ENCODE measurements at regions not wholly inside any gene's neighbourhood (a gene's known extent, or its start where the extent isn't known, plus 50 kb on each side); places are given as distances from the start of the nearest gene placed in this dataset.

DNA sequence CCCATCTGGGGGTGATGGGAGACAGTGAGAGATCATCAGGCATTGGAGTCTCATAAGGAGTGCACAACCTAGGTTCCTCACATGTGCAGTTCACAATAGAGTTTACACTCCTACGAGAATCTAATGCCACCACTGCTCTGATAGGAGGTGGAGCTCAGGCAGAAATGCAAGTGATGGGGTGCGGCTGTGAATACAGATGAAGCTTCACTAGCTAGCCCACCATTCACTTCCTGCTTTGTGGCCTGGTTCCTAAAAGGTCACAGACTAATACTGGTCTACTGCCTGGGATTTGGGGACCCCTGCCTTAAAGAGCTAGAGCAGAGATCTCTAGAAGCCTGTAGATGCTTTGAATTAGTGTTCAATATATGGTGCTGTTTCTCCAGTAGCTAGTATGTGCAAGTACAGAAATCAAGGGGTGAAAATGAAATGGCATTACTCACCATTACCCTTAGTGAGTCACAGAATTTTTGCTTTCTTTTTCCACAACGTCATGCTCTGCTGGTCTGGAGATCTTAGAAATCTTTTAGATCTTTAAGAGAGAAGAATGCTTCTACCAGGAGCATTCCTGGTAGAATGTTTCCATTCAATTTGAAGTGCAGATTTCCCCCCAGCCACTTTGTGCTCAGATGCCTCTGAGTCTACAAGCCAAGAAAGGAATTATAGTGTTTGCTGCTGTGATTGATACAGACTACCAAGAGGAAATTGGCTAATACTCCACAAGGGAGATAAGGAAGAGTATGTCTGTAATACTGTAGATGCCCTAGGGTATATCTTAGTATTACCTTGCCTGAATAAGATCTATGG is 2301.2 kb downstream of the PCDH9 start:
- no peak for DNase-seq (ENCODE audit: extremely low spot score)
- Histone ChIP-seq H3K27me3 (no peaks in the 10 kb centered on the region), H3K4me3 (no peak overlapping the region), H3K27ac (replicated peaks in 1 of 4) (no peak overlapping the region), H3K9me3 (peaks cover 0 to 3% (median 0%) of the 10 kb centered on the region in 4 donors), H3K36me3 (no peaks in the 10 kb centered on the region), H3K4me1 (no peaks in the 10 kb centered on the region)
- WGBS = 75% methylated on average over 3 of the region's 3 CpGs
- intact Hi-C loops (cut with DNase I) = no loop called here
- TF ChIP-seq CTCF (IDR thresholded peaks at IDR 0.05) (no peak), POLR2AphosphoS5 (IDR thresholded peaks at IDR 0.05) (no peak), EP300 (IDR thresholded peaks at IDR 0.05) (no peak), POLR2A (IDR thresholded peaks at IDR 0.05; ENCODE audit: low read depth) (no peak)

DNA sequence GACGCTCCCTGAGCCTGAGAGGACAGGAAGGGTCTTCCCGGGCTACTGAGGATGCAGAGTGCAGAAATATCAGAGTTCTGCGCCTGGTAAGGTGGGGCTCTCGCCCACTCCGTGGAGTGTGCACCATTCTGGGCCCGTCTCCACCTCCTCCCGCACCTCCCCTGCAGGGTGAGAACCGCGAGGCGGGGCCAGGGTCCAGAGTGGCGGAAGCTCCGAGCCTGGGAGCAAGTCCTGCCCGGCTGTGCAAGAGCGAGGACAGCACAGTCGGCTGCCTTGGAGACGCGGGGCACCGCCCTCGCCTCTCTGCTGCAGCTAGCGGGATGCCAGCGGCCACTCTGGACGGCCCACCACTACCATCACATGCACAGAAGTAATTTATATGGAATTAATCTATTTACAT is 2304.4 kb downstream of the PCDH9 start:
- Histone ChIP-seq H3K4me1 (no peaks in the 10 kb centered on the region), H3K36me3 (no peaks in the 10 kb centered on the region), H3K4me3 (no peak overlapping the region), H3K9me3 (peaks cover 0 to 3% (median 0%) of the 10 kb centered on the region in 4 donors), H3K27me3 (no peaks in the 10 kb centered on the region), H3K27ac (replicated peaks in 1 of 4) (no peak overlapping the region)
- 92% methylated on average over 16 of the region's 22 CpGs for WGBS
- DNase-seq (ENCODE audit: extremely low spot score) = no peak
- TF ChIP-seq EP300 (IDR thresholded peaks at IDR 0.05) = no peak
- TF ChIP-seq CTCF (IDR thresholded peaks at IDR 0.05) = no peak
- no peak for TF ChIP-seq POLR2A (IDR thresholded peaks at IDR 0.05; ENCODE audit: low read depth)
- no peak for TF ChIP-seq POLR2AphosphoS5 (IDR thresholded peaks at IDR 0.05)
- intact Hi-C loops (cut with DNase I) = no loop called here

DNA sequence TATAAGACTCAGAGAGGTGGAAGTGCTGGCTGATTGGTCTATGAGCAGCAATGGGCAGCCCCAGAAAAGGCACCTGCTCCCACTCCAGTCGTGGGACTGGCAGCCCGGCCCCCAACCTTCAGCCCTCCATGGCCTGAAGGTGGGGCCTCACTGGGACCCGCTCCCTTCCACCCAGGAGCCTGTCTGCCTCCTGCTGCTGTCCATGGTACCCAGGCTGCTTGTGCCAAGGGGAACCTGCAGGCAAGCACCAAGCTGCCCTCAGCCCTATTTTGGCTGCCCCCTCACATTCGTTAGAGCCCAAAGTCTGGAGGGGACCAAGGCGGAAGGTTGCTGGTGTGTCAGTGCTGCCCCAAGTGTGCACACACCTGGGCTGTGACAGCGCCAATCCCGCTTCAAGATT is 2304.9 kb downstream of the PCDH9 start:
- no peak for TF ChIP-seq POLR2A (IDR thresholded peaks at IDR 0.05; ENCODE audit: low read depth)
- no peak for TF ChIP-seq POLR2AphosphoS5 (IDR thresholded peaks at IDR 0.05)
- TF ChIP-seq EP300 (IDR thresholded peaks at IDR 0.05) = no peak
- no peak for TF ChIP-seq CTCF (IDR thresholded peaks at IDR 0.05)

GRCh38 chr13:64924401-64924800 is 2305.7 kb downstream of the PCDH9 start:
- Histone ChIP-seq H3K4me3 (no peak overlapping the region), H3K27me3 (no peaks in the 10 kb centered on the region), H3K4me1 (no peaks in the 10 kb centered on the region), H3K9me3 (peaks cover 0 to 3% (median 0%) of the 10 kb centered on the region in 4 donors), H3K27ac (replicated peaks in 1 of 4) (no peak overlapping the region), H3K36me3 (no peaks in the 10 kb centered on the region)
- TF ChIP-seq POLR2A (IDR thresholded peaks at IDR 0.05; ENCODE audit: low read depth) (no peak), CTCF (IDR thresholded peaks at IDR 0.05) (no peak), EP300 (IDR thresholded peaks at IDR 0.05) (no peak), POLR2AphosphoS5 (IDR thresholded peaks at IDR 0.05) (no peak)
- WGBS = 84% methylated on average over 5 of the region's 6 CpGs
- intact Hi-C loops (cut with DNase I) = no loop called here
- DNase-seq (ENCODE audit: extremely low spot score) = no peak

More for the DNA sequence above, 2304.9 kb downstream of the PCDH9 start:
- Histone ChIP-seq H3K9me3 (peaks cover 0 to 3% (median 0%) of the 10 kb centered on the region in 4 donors), H3K27ac (replicated peaks in 1 of 4) (no peak overlapping the region), H3K36me3 (no peaks in the 10 kb centered on the region), H3K4me1 (no peaks in the 10 kb centered on the region), H3K4me3 (no peak overlapping the region), H3K27me3 (no peaks in the 10 kb centered on the region)
- WGBS = 89% methylated on average over 7 of the region's 7 CpGs
- DNase-seq (ENCODE audit: extremely low spot score) = no peak
- intact Hi-C loops (cut with DNase I) = no loop called here

Measured in esophagus muscularis mucosa (tissue), 4 donors.